Trophoblast cell (in vitro differentiated cells and primary cell): ENCODE measurements at regions not wholly inside any gene's neighbourhood (a gene's known extent, or its start where the extent isn't known, plus 50 kb on each side); places are given as distances from the start of the nearest gene placed in this dataset.

Source experiments
- DNase-seq, 2 donors: peaks; one replicate each; pipeline ENCODE4 v3.0.0-alpha.2; 2016
- H2AFZ ChIP-seq: 2 replicates; pipeline ENCODE4 v1.6.1; 2013; ENCODE audit warnings: low read length, moderate library complexity, mild to moderate bottlenecking; ENCODE audit not compliant: insufficient read depth, poor library complexity
- H2AK5ac ChIP-seq: 2 replicates; pipeline ENCODE4 v1.6.1; 2013; ENCODE audit warnings: mild to moderate bottlenecking, low read length
- H2BK120ac ChIP-seq: 2 replicates; pipeline ENCODE4 v1.6.1; 2013; ENCODE audit warnings: low read length, mild to moderate bottlenecking, moderate library complexity; ENCODE audit not compliant: insufficient read depth, poor library complexity
- H2BK12ac ChIP-seq: 2 replicates; pipeline ENCODE4 v1.6.1; 2013; ENCODE audit warnings: mild to moderate bottlenecking, low read length, moderate library complexity
- H2BK5ac ChIP-seq: 2 replicates; pipeline ENCODE4 v1.6.1; 2013; ENCODE audit warnings: low read length, low read depth, moderate library complexity, mild to moderate bottlenecking; ENCODE audit not compliant: poor library complexity
- H3K14ac ChIP-seq: 2 replicates; pipeline ENCODE4 v1.6.1; 2013; ENCODE audit warnings: mild to moderate bottlenecking, low read length
- H3K18ac ChIP-seq: 2 replicates; pipeline ENCODE4 v1.6.1; 2013; ENCODE audit warnings: mild to moderate bottlenecking, low read length
- H3K23ac ChIP-seq: 2 replicates; pipeline ENCODE4 v1.6.1; 2013; ENCODE audit warnings: low read length
- H3K27ac ChIP-seq: 2 replicates; pipeline ENCODE4 v1.5.1; 2013; ENCODE audit warnings: low read depth, mild to moderate bottlenecking, inconsistent platforms, low read length, moderate library complexity
- H3K27me3 ChIP-seq: 2 replicates; pipeline ENCODE4 v1.6.1; 2013; ENCODE audit warnings: inconsistent platforms, mild to moderate bottlenecking, low read length, moderate library complexity; ENCODE audit not compliant: insufficient read depth
- H3K36me3 ChIP-seq, 2 experiments: 1 replicate in 1 of 2; 2 replicates in 1 of 2; pipeline ENCODE4 v1.6.1; 2013; ENCODE audit warnings: low read length in 2 of 2, mild to moderate bottlenecking in 2 of 2, moderate library complexity in 1 of 2; ENCODE audit not compliant: insufficient read depth in 2 of 2, control insufficient read depth in 1 of 2
- H3K4ac ChIP-seq: 2 replicates; pipeline ENCODE4 v1.6.1; 2013; ENCODE audit warnings: low read depth, mild to moderate bottlenecking, low read length, moderate library complexity
- H3K4me1 ChIP-seq, 2 experiments: 1 replicate in 1 of 2; 2 replicates in 1 of 2; pipeline ENCODE4 v1.6.1; 2013; ENCODE audit warnings: low read length in 2 of 2, mild to moderate bottlenecking in 2 of 2, moderate library complexity in 1 of 2; ENCODE audit not compliant: insufficient read depth in 2 of 2, control insufficient read depth in 1 of 2
- H3K4me2 ChIP-seq: 2 replicates; pipeline ENCODE4 v1.6.1; 2013; ENCODE audit warnings: inconsistent platforms, mild to moderate bottlenecking, low read length, moderate library complexity
- H3K4me3 ChIP-seq: 2 replicates; pipeline ENCODE4 v1.5.1; 2013; ENCODE audit warnings: mild to moderate bottlenecking, low read depth, low read length, inconsistent platforms
- H3K79me1 ChIP-seq: one replicate; pipeline ENCODE4 v1.6.1; 2013; ENCODE audit warnings: low read length
- H3K79me2 ChIP-seq: 2 replicates; pipeline ENCODE4 v1.6.1; 2013; ENCODE audit warnings: low read length, mild to moderate bottlenecking; ENCODE audit not compliant: control insufficient read depth, insufficient read depth, poor library complexity
- H3K9ac ChIP-seq: 2 replicates; pipeline ENCODE4 v1.6.1; 2013; ENCODE audit warnings: mild to moderate bottlenecking, low read length
- H3K9me3 ChIP-seq: 2 replicates; pipeline ENCODE4 v1.6.1; 2013; ENCODE audit warnings: low read depth, mild to moderate bottlenecking, control low read depth, inconsistent platforms, low read length; ENCODE audit not compliant: insufficient read depth
- H4K12ac ChIP-seq: 2 replicates; pipeline ENCODE4 v1.6.1; 2013; ENCODE audit warnings: low read depth, mild to moderate bottlenecking, low read length, moderate library complexity
- H4K8ac ChIP-seq: 2 replicates; pipeline ENCODE4 v1.6.1; 2013; ENCODE audit warnings: low read depth, mild to moderate bottlenecking, low read length, moderate library complexity
- H4K91ac ChIP-seq: one replicate; pipeline ENCODE4 v1.6.1; 2013; ENCODE audit warnings: low read depth, mild to moderate bottlenecking, low read length, moderate library complexity
- WGBS: extraction: QIAGEN DNeasy Blood & Tissue Kit; methylation state at CpG from one replicate; pipeline ENCODE4 v1.1.7; 2013; ENCODE audit warnings: missing lambda C conversion rate; ENCODE audit not compliant: insufficient read length, insufficient coverage; ENCODE audit errors: extremely low coverage; 5-methylcytosine and 5-hydroxymethylcytosine counted together

- Histone ChIP-seq H2BK5ac (no peak overlapping the region), H3K79me1 (no peaks in the 10 kb centered on the region), H3K23ac (no peak overlapping the region), H3K14ac (no peak overlapping the region), H4K8ac (no peak overlapping the region), H3K18ac (no peak overlapping the region), H3K9ac (no peak overlapping the region), H3K4me2 (no peak overlapping the region), H4K91ac (no peak overlapping the region), H2AK5ac (no peak overlapping the region), H3K36me3 (no peaks in the 10 kb centered on the region), H2BK12ac (no peak overlapping the region), H4K12ac (no peak overlapping the region), H2BK120ac (no peak overlapping the region), H3K27ac (no peak overlapping the region), H3K27me3 (no peaks in the 10 kb centered on the region), H2AFZ (no peak overlapping the region), H3K4me3 (no peak overlapping the region), H3K4me1 (no peaks in the 10 kb centered on the region), H3K9me3 (no peaks in the 10 kb centered on the region), H3K79me2 (no peaks in the 10 kb centered on the region), H3K4ac (no peak overlapping the region)
- no CpG with 5 or more reads among the region's 3 CpGs for WGBS
- DNase-seq: no peak
These were observed 424.7 kb upstream of the KIRREL3 start for GRCh38 chr11:127425281-127425680.

GRCh38 chr11:127424661-127425060 is 424.1 kb upstream of the KIRREL3 start:
- Histone ChIP-seq H3K4me1 (no peaks in the 10 kb centered on the region), H3K23ac (no peak overlapping the region), H3K9ac (no peak overlapping the region), H3K79me2 (no peaks in the 10 kb centered on the region), H2BK120ac (no peak overlapping the region), H3K36me3 (no peaks in the 10 kb centered on the region), H3K27me3 (no peaks in the 10 kb centered on the region), H4K8ac (no peak overlapping the region), H3K4ac (no peak overlapping the region), H3K18ac (no peak overlapping the region), H4K91ac (no peak overlapping the region), H3K27ac (no peak overlapping the region), H2AFZ (no peak overlapping the region), H2BK5ac (no peak overlapping the region), H3K9me3 (no peaks in the 10 kb centered on the region), H3K4me3 (no peak overlapping the region), H2AK5ac (no peak overlapping the region), H3K79me1 (no peaks in the 10 kb centered on the region), H2BK12ac (no peak overlapping the region), H3K14ac (no peak overlapping the region), H4K12ac (no peak overlapping the region), H3K4me2 (no peak overlapping the region)
- no peak for DNase-seq
- 100% methylated on average over 1 of the region's 2 CpGs for WGBS

- no peak overlapping the region for H3K4ac ChIP-seq
- H3K79me1 ChIP-seq: no peaks in the 10 kb centered on the region
- no peak overlapping the region for H3K14ac ChIP-seq
- H4K8ac ChIP-seq: no peak overlapping the region
- no peaks in the 10 kb centered on the region for H3K9me3 ChIP-seq
- no peak overlapping the region for H4K12ac ChIP-seq
- no peak for DNase-seq
- no peak overlapping the region for H4K91ac ChIP-seq
- no peak overlapping the region for H2AFZ ChIP-seq
- no peak overlapping the region for H3K23ac ChIP-seq
- no peak overlapping the region for H3K9ac ChIP-seq
- no peaks in the 10 kb centered on the region for H3K27me3 ChIP-seq
- no peaks in the 10 kb centered on the region for H3K4me1 ChIP-seq
- H3K27ac ChIP-seq: no peak overlapping the region
- H2AK5ac ChIP-seq: no peak overlapping the region
- H3K4me3 ChIP-seq: no peak overlapping the region
- no peak overlapping the region for H2BK120ac ChIP-seq
- no peak overlapping the region for H2BK5ac ChIP-seq
- no peaks in the 10 kb centered on the region for H3K36me3 ChIP-seq
- H3K18ac ChIP-seq: no peak overlapping the region
- H2BK12ac ChIP-seq: no peak overlapping the region
- no peaks in the 10 kb centered on the region for H3K79me2 ChIP-seq
- H3K4me2 ChIP-seq: no peak overlapping the region
These were observed 419.6 kb upstream of the KIRREL3 start for GRCh38 chr11:127420139-127420538.

GRCh38 chr11:127412722-127413380 is 412.3 kb upstream of the KIRREL3 start:
- no peak overlapping the region for H3K23ac ChIP-seq
- H4K8ac ChIP-seq: no peak overlapping the region
- no peaks in the 10 kb centered on the region for H3K79me1 ChIP-seq
- H3K4me2 ChIP-seq: no peak overlapping the region
- no peak overlapping the region for H3K4ac ChIP-seq
- no peak overlapping the region for H3K27ac ChIP-seq
- H2AK5ac ChIP-seq: no peak overlapping the region
- DNase-seq: no peak
- no peak overlapping the region for H2BK5ac ChIP-seq
- no peak overlapping the region for H3K9ac ChIP-seq
- no peak overlapping the region for H4K12ac ChIP-seq
- WGBS: no CpG with 5 or more reads among the region's 11 CpGs
- no peak overlapping the region for H3K14ac ChIP-seq
- no peaks in the 10 kb centered on the region for H3K27me3 ChIP-seq
- H2AFZ ChIP-seq: no peak overlapping the region
- H3K79me2 ChIP-seq: no peaks in the 10 kb centered on the region
- H3K4me1 ChIP-seq: peaks cover 0 to 2% of the 10 kb centered on the region in 2 experiments
- no peaks in the 10 kb centered on the region for H3K36me3 ChIP-seq
- H2BK12ac ChIP-seq: no peak overlapping the region
- H3K18ac ChIP-seq: no peak overlapping the region
- no peak overlapping the region for H3K4me3 ChIP-seq
- no peak overlapping the region for H2BK120ac ChIP-seq
- H4K91ac ChIP-seq: no peak overlapping the region
- H3K9me3 ChIP-seq: no peaks in the 10 kb centered on the region
